ENCODE measurements at regions not wholly inside any gene's neighbourhood (a gene's known extent, or its start where the extent isn't known, plus 50 kb on each side); places are given as distances from the start of the nearest gene placed in this dataset.

GRCh38 chr2:184534986-184535385 lies 63.3 kb upstream of the ZNF804A start (continued):
- TF ChIP-seq ATF3 (IDR thresholded peaks at IDR 0.05) (no peak), POLR2A (IDR thresholded peaks at IDR 0.05; ENCODE audit: borderline replicate concordance, extremely low read depth, insufficient read depth, insufficient read length) (no peak), ZBTB33 (IDR thresholded peaks at IDR 0.05; ENCODE audit: extremely low read depth, insufficient replicate concordance, low read length) (no peak), EGR1 (IDR thresholded peaks at IDR 0.05; ENCODE audit: low read depth) (no peak), ELF1 (IDR thresholded peaks at IDR 0.05; ENCODE audit: borderline replicate concordance, low read depth) (no peak), CEBPB (IDR thresholded peaks at IDR 0.05; ENCODE audit: low read depth) (no peak)

- TF ChIP-seq FOSL1 (IDR thresholded peaks at IDR 0.05; ENCODE audit: low read depth) = no peak
- Histone ChIP-seq H2AFZ (ENCODE audit: low read depth, low read length, poor library complexity, severe bottlenecking) (no peak overlapping the region), H3K27ac (ENCODE audit: low read depth, low read length) (no peak overlapping the region), H3K4me2 (ENCODE audit: low read length) (no peak overlapping the region), H3K9me2 (ENCODE audit: insufficient read depth) (no peaks in the 10 kb centered on the region), H3K9me3 (ENCODE audit: control insufficient read depth in 1 of 2, insufficient read depth in 1 of 2, low read depth in 1 of 2, low read length in 2 of 2) (no peaks in the 10 kb centered on the region), H3K36me3 (ENCODE audit: control insufficient read depth in 1 of 2, insufficient read depth in 2 of 2, low read length in 2 of 2) (no peaks in the 10 kb centered on the region), H3K9ac (ENCODE audit: low read length) (no peak overlapping the region), H3K27me3 (ENCODE audit: insufficient read depth, low read length) (no peaks in the 10 kb centered on the region), H3K4me3 (replicated peaks in 1 of 2; ENCODE audit: low read depth in 1 of 2, low read length in 2 of 2) (no peak overlapping the region), H4K20me1 (ENCODE audit: insufficient read depth) (no peaks in the 10 kb centered on the region), H3K4me1 (ENCODE audit: control insufficient read depth in 1 of 2, insufficient read depth in 2 of 2, low read length in 2 of 2) (no peaks in the 10 kb centered on the region), H3K79me2 (ENCODE audit: insufficient read depth, low read length) (no peaks in the 10 kb centered on the region)
- intact Hi-C loops (cut with micrococcal nuclease) = no loop called here
- BruUV-seq (replicated peaks) = no TSS peak
- ATAC-seq (no peak), DNase-seq (ENCODE audit: low read depth, low spot score) (no peak)
- RAD21 ChIA-PET (ENCODE audit: low non-redundant PET in 1 of 2, low total read pairs in 2 of 2, uncharacterized antibody in 2 of 2, unreplicated experiment in 2 of 2) = no interaction called here
- CTCF ChIA-PET = no interaction called here
- POLR2A ChIA-PET = no interaction called here
Measured at GRCh38 chr2:184540246-184540789, 58.0 kb upstream of the ZNF804A start.
